IMR-90 (cell line): ENCODE measurements at regions not wholly inside any gene's neighbourhood (a gene's known extent, or its start where the extent isn't known, plus 50 kb on each side); places are given as distances from the start of the nearest gene placed in this dataset.

Experiments
- CTCF ChIP-seq: conservative IDR thresholded peaks from 2 replicates; pipeline ENCODE4 v1.5.1; 2012; ENCODE audit warnings: mild to moderate bottlenecking, low read depth, low read length, improper control_type of control experiment
- MAFK ChIP-seq: IDR thresholded peaks from 2 replicates; pipeline ENCODE4 v1.6.1; 2012; ENCODE audit warnings: low read depth, low read length, improper control_type of control experiment
- MXI1 ChIP-seq: IDR thresholded peaks from 2 replicates; pipeline ENCODE4 v1.6.1; 2012; ENCODE audit warnings: low read depth, mild to moderate bottlenecking, low read length, moderate library complexity, borderline replicate concordance
- RAD21 ChIP-seq: IDR thresholded peaks from 2 replicates; pipeline ENCODE4 v1.6.1; 2012; ENCODE audit warnings: low read length, improper control_type of control experiment
- SMC3 ChIP-seq: fragments of 150-350 bp; IDR thresholded peaks from 2 replicates; pipeline ENCODE4 v1.6.1; 2016; ENCODE audit warnings: low read depth, mild to moderate bottlenecking, antibody characterized with exemption, low read length, moderate library complexity

- no peak for TF ChIP-seq CTCF
- TF ChIP-seq SMC3 = no peak
- TF ChIP-seq MXI1 = no peak
- no peak for TF ChIP-seq MAFK
- no peak for TF ChIP-seq RAD21
Observed at GRCh38 chr14:48876806-48877340, 709.3 kb downstream of the RPS29 start.
